Retinal pigment epithelial cell (primary cell): ENCODE measurements at regions not wholly inside any gene's neighbourhood (a gene's known extent, or its start where the extent isn't known, plus 50 kb on each side); places are given as distances from the start of the nearest gene placed in this dataset.

Source experiments
- DNase-seq: peaks from one replicate; pipeline ENCODE4 v3.0.0-alpha.2; 2010; ENCODE audit warnings: low read depth
- H3K4me3 ChIP-seq: 2 replicates; pipeline ENCODE4 v1.5.1; 2011; ENCODE audit warnings: mild to moderate bottlenecking, low read length, control low read depth, moderate library complexity
- TF ChIP-seq, protein P1 (sequence below): conservative IDR thresholded peaks from 2 replicates; pipeline ENCODE4 v1.5.1; 2011; ENCODE audit warnings: low read depth, low read length, control low read depth, inconsistent platforms

DNA sequence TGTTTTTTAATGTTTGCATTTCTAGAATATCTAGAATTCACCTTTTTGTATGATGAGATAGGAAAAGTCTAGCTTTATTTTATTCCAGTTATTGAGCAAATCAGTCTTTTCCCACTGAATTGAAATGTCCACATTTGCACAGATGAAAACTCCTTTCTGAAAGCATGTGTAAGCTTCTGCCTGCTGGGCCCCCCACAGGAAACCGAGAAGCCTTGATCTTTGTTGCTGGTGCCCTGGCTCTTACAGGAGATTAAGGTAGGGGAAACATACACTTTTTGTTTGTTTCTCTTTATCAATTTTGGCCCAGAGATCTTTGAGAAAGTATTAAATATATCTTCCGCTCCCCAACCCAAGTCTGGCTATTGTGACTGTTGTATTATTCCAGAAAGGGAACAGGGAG, 87.2 kb upstream of the GNAZ start:
- H3K4me3 ChIP-seq, result no peak overlapping the region
- DNase-seq, result no peak
- TF ChIP-seq, protein P1, sequence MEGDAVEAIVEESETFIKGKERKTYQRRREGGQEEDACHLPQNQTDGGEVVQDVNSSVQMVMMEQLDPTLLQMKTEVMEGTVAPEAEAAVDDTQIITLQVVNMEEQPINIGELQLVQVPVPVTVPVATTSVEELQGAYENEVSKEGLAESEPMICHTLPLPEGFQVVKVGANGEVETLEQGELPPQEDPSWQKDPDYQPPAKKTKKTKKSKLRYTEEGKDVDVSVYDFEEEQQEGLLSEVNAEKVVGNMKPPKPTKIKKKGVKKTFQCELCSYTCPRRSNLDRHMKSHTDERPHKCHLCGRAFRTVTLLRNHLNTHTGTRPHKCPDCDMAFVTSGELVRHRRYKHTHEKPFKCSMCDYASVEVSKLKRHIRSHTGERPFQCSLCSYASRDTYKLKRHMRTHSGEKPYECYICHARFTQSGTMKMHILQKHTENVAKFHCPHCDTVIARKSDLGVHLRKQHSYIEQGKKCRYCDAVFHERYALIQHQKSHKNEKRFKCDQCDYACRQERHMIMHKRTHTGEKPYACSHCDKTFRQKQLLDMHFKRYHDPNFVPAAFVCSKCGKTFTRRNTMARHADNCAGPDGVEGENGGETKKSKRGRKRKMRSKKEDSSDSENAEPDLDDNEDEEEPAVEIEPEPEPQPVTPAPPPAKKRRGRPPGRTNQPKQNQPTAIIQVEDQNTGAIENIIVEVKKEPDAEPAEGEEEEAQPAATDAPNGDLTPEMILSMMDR, result no peak

DNA sequence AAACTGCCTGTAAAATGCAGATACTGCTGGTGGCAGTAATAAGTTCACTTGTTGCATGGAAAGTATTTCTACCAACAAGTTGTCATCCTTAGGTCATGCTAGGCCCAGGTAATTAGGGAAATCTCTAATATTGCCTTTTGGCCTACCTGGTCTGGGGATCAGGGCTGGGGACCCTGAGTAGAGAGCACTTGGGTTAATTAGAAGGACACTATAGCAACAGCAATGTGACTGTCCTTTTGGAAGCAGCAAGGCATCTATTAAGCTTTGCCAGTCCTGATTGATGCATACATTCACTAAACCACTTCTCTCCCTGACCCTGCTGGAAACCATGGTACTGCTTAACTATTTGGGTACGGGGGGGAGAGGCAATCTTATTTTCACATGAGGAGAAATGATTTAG, 86.5 kb upstream of the GNAZ start:
- TF ChIP-seq, protein P1, result no peak
- no peak for DNase-seq
- no peak overlapping the region for H3K4me3 ChIP-seq

DNA sequence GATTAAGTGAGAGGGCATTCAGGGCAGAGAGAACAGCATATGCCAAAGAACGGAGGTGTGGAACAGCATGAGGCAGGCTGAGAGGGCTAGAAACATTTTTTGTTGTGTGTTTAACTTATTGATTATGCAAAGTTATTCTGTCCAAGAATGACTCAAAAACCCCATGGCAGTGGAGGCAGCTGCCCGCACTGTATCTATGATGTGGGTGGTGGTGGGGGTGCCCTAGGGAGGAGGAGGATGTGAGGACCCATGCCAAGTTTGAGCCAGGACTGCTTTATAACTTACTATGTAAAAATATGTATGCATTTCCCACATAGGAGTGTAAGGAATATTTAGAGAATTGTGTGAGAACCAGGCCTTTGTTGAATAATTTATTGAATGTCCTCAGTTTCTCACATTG, 85.4 kb upstream of the GNAZ start:
- no peak overlapping the region for H3K4me3 ChIP-seq
- DNase-seq, result no peak
- TF ChIP-seq, protein P1, result no peak

DNA sequence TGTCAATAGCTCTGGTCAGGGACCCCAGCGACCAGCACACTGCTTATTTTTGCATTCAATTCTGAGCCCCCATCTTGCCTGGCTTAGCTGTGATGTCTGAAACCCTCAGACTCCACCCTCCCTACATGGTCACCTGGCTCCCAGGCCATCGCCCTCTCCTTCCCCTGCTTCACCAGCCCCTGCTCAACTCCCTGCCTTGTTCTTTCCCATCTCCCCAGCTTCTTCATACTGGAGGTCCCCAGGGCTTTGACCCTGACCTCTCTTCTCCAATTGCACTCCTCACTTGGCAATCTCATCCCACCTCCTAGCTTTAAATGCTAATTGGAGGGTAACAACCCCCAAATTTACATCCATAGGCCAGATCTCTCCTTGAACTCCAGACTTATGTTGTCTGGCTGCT, 84.3 kb upstream of the GNAZ start:
- TF ChIP-seq, protein P1, result no peak
- DNase-seq, result no peak
- no peak overlapping the region for H3K4me3 ChIP-seq

DNA sequence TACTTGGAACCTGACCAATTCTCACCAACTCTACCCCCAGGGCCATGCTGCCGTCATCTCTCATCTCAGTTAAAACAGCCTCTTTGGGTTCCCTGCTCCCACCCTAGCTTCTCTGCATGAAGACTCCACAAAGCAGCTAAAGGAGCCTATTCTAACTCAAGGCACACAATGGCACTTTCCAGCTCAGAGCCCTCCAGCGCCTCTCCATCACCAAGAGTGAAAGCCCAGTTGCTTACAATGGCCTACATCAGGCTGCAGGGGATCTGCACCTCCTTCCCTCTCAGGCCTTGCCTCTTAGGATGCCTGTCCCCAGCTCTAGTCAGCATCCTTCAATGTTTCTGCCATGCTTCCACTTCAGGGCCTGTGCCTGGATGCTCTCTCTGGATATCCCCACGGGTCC, 83.7 kb upstream of the GNAZ start:
- H3K4me3 ChIP-seq, result no peak overlapping the region
- DNase-seq, result no peak
- TF ChIP-seq, protein P1, result no peak

DNA sequence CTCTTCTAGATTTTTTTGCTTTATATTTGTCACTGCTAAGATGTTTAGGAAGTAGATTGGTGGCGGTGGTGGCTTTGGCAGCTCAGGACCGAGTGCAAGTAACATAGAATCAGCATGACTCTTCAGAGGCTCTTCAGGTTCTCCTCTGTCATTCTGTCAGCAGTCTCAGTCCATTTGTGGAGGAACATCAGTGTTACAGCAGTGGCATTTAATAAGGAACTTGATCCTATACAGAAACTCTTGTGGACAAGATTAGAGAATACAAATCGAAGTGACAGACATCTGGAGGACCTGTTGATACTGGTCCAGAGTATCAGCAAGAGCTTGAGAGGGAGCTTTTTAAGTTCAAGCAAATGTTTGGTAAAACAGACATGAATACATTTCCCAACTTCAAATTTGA, 82.2 kb upstream of the GNAZ start:
- no peak overlapping the region for H3K4me3 ChIP-seq
- TF ChIP-seq, protein P1, result no peak
- DNase-seq, result no peak

DNA sequence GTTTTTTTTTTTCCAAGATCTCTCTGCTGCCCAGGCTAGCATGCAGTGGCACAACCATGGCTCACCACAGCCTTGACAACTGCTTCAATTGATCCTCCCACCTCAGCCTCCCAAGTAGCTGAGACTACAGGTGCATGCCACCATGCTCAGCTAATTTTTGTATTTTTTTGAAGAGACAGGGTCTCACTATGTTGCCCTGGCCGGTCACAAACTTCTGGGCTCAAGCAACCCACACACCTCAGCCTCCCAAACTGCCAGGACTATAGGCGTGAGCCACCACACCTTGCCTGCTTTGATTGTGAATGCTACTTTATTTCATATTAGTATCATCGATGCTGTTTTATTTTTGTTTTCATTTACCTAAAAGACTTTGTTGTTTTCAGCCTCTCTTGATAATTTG, 81.5 kb upstream of the GNAZ start:
- TF ChIP-seq, protein P1, result no peak
- H3K4me3 ChIP-seq, result no peak overlapping the region
- DNase-seq, result no peak
